ENCODE measurements at regions not wholly inside any gene's neighbourhood (a gene's known extent, or its start where the extent isn't known, plus 50 kb on each side); places are given as distances from the start of the nearest gene placed in this dataset.

DNA sequence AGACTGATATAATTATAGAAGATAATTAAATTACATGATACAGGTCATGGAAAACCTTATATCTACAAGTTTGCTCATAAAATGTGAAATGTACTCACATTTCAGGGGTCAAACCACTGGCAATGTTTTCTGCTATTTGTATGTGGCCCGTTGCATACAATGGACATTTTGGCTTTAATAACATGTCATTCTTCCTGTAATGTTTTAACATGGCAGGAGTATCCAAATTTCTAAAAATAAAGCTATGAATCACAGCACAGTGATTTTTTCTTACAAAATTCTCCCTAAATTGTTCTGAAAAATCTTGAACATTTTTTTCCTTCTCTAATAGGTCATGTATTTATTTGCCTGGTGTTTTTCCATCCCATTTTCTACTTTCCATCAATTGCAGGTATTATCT lies 305.7 kb downstream of the SMOC2 start:
- H3K9ac ChIP-seq (ENCODE audit: extremely low read depth, low read length, poor library complexity, severe bottlenecking) = no peak overlapping the region
- Mint-ChIP-seq H3K27me3 (ENCODE audit: insufficient read depth) (no peaks in the 10 kb centered on the region), H3K4me3 (no peak overlapping the region), H3K4me1 (no peaks in the 10 kb centered on the region), H3K36me3 (ENCODE audit: low read depth) (no peaks in the 10 kb centered on the region), H3K27ac (no peak overlapping the region), H3K9me3 (peaks cover 6% of the 10 kb centered on the region)
- no peaks in the 10 kb centered on the region for H3K36me3 ChIP-seq (ENCODE audit: control insufficient read depth, insufficient read depth, low read length)
- no peaks in the 10 kb centered on the region for H3K9me3 ChIP-seq (ENCODE audit: control insufficient read depth, low read length)
- no peaks in the 10 kb centered on the region for H3K4me1 ChIP-seq (ENCODE audit: control insufficient read depth, insufficient read depth, low read length)
- TF ChIP-seq, protein P1, sequence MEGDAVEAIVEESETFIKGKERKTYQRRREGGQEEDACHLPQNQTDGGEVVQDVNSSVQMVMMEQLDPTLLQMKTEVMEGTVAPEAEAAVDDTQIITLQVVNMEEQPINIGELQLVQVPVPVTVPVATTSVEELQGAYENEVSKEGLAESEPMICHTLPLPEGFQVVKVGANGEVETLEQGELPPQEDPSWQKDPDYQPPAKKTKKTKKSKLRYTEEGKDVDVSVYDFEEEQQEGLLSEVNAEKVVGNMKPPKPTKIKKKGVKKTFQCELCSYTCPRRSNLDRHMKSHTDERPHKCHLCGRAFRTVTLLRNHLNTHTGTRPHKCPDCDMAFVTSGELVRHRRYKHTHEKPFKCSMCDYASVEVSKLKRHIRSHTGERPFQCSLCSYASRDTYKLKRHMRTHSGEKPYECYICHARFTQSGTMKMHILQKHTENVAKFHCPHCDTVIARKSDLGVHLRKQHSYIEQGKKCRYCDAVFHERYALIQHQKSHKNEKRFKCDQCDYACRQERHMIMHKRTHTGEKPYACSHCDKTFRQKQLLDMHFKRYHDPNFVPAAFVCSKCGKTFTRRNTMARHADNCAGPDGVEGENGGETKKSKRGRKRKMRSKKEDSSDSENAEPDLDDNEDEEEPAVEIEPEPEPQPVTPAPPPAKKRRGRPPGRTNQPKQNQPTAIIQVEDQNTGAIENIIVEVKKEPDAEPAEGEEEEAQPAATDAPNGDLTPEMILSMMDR (conservative IDR thresholded peaks at IDR 0.05) = no peak
- DNase-seq = no peak
- no peaks in the 10 kb centered on the region for H3K27me3 ChIP-seq (ENCODE audit: control insufficient read depth, insufficient read depth, low read length, poor library complexity, severe bottlenecking)
- H3K27ac ChIP-seq (ENCODE audit: low read depth, low read length) = no peak overlapping the region
- no peak overlapping the region for H3K4me3 ChIP-seq (ENCODE audit: low read length)
- 94 to 100% methylated on average over 1 of the region's 1 CpG for WGBS, 2 experiments (ENCODE audit: insufficient coverage in 1 of 2, insufficient read length in 1 of 2)

DNA sequence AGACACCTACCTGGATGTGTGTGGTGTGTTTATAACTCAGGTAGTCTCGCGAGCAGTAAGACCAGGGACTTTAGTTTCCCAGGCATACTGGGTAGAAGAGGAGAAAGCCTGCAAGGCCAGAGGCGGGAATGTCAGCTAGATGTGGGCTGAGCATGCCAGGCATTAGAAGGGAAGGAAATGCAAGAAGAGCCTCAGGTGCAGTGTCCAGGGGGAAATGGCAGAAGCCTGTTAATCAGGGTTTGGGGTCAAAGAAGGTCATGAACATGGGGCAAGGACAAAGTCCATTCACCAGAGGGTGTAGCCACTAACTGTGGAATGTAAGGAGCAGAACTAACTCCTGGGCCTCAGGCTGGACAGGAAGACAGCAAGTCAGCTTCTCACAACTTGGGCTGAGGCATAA lies 305.0 kb downstream of the SMOC2 start:
- TF ChIP-seq, protein P1 (conservative IDR thresholded peaks at IDR 0.05) = no peak
- Histone ChIP-seq H3K9ac (ENCODE audit: extremely low read depth, low read length, poor library complexity, severe bottlenecking) (no peak overlapping the region), H3K4me1 (ENCODE audit: control insufficient read depth, insufficient read depth, low read length) (no peaks in the 10 kb centered on the region), H3K4me3 (ENCODE audit: low read length) (no peak overlapping the region), H3K9me3 (ENCODE audit: control insufficient read depth, low read length) (no peaks in the 10 kb centered on the region), H3K36me3 (ENCODE audit: control insufficient read depth, insufficient read depth, low read length) (no peaks in the 10 kb centered on the region), H3K27me3 (ENCODE audit: control insufficient read depth, insufficient read depth, low read length, poor library complexity, severe bottlenecking) (no peaks in the 10 kb centered on the region), H3K27ac (ENCODE audit: low read depth, low read length) (no peak overlapping the region)
- Mint-ChIP-seq H3K9me3 (peaks cover 6% of the 10 kb centered on the region), H3K36me3 (ENCODE audit: low read depth) (no peaks in the 10 kb centered on the region), H3K4me1 (no peaks in the 10 kb centered on the region), H3K27me3 (ENCODE audit: insufficient read depth) (no peaks in the 10 kb centered on the region), H3K4me3 (no peak overlapping the region), H3K27ac (no peak overlapping the region)
- 92 to 100% methylated on average over 1 to 3 of the region's 3 CpGs for WGBS, 2 experiments (ENCODE audit: insufficient coverage in 1 of 2, insufficient read length in 1 of 2)
- no peak for DNase-seq

DNA sequence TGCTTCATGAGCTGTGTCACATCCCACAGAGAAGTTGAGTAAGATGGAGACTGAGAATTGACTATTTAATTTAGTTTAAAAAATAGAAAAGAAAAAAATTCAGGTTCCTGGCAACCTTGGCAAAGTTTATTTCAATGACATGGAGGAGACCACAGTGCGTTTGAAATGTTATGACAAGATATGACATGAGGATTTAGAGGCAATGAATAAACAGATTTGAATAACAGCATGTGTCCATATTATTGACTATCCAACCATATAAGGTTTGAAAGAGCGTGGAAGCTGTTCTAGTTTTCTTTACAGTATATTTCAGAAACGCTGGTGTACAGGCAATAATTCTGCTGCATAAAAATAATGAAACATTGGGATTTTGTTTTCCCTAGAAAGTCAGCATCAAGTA lies 303.9 kb downstream of the SMOC2 start:
- no peak for DNase-seq
- no peak overlapping the region for H3K27ac ChIP-seq (ENCODE audit: low read depth, low read length)
- no peak overlapping the region for H3K9ac ChIP-seq (ENCODE audit: extremely low read depth, low read length, poor library complexity, severe bottlenecking)
- H3K4me1 ChIP-seq (ENCODE audit: control insufficient read depth, insufficient read depth, low read length) = no peaks in the 10 kb centered on the region
- Mint-ChIP-seq H3K9me3 (peaks cover 6% of the 10 kb centered on the region), H3K4me3 (no peak overlapping the region), H3K36me3 (ENCODE audit: low read depth) (no peaks in the 10 kb centered on the region), H3K27ac (no peak overlapping the region), H3K4me1 (no peaks in the 10 kb centered on the region), H3K27me3 (ENCODE audit: insufficient read depth) (no peaks in the 10 kb centered on the region)
- no peaks in the 10 kb centered on the region for H3K36me3 ChIP-seq (ENCODE audit: control insufficient read depth, insufficient read depth, low read length)
- WGBS, 2 experiments (ENCODE audit: insufficient coverage in 1 of 2, insufficient read length in 1 of 2) = 83 to 90% methylated on average over 1 to 3 of the region's 3 CpGs
- H3K27me3 ChIP-seq (ENCODE audit: control insufficient read depth, insufficient read depth, low read length, poor library complexity, severe bottlenecking) = no peaks in the 10 kb centered on the region
- H3K4me3 ChIP-seq (ENCODE audit: low read length) = no peak overlapping the region
- H3K9me3 ChIP-seq (ENCODE audit: control insufficient read depth, low read length) = no peaks in the 10 kb centered on the region
- TF ChIP-seq, protein P1 (conservative IDR thresholded peaks at IDR 0.05) = no peak

Measured in endodermal cell (in vitro differentiated cells).